ENCODE measurements at regions not wholly inside any gene's neighbourhood (a gene's known extent, or its start where the extent isn't known, plus 50 kb on each side); places are given as distances from the start of the nearest gene placed in this dataset.

DNA sequence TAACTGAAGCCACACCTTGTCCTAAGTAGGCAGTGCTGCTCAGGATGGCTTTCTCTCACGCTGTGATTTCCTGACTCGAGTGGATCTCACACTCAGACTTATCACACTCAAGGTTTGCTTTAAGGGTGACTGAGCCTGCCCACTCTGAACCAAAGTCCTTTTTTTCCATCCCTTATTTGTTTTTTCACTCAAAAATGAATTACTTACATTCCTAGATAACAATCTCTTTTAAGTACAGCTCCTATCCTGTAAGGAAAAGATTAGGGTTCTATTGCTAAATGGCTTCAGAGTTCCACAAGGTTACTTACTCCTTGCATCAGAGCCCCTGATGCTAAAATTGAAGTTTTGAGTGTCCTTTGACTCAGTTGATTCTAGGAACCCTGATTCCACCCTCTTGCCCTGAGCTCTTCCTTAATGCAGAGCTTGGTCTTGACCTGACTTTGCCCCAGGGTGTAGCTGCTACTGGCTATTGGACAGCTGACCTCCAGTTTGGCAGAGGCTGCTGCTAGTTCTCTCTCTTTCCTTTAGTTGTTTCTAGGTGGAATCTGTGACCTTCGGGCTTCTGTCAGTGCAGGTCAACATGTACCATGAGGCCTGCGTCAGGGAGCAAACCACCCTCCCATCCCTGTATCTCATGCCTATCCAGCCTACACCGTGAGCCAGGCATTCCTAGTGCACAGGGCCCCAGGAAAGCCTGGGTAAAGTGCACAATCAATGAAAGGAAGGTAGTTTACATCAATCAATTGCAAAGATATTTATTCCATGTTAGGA lies 80.1 kb upstream of the CD55 start:
- H3K4me1 ChIP-seq (replicated peaks; ENCODE audit: insufficient read depth), result peaks cover 48% of the 10 kb centered on the region
- H2AFZ ChIP-seq, result peak overlapping the region; percentile 55; the same call in 1 of the 2 replicates
- H3K4me2 ChIP-seq, result peak overlapping the region; percentile 68
- no peaks in the 10 kb centered on the region for H3K9me2 ChIP-seq (ENCODE audit: insufficient read depth)
- no peaks in the 10 kb centered on the region for H3K36me3 ChIP-seq (ENCODE audit: low read depth)
- H3K27ac ChIP-seq, result peak overlapping the region; percentile 98
- no peaks in the 10 kb centered on the region for H3K79me2 ChIP-seq (ENCODE audit: low read depth)
- intact Hi-C loops (cut with micrococcal nuclease; ENCODE audit: unreplicated experiment), result loop anchor here (1.0 to 2.0 kb wide), 4 partner anchors 36 to 80 kb away; partner anchors contain the start of gene CD55
- H4K20me1 ChIP-seq (ENCODE audit: insufficient read depth), result no peaks in the 10 kb centered on the region
- BruUV-seq (replicated peaks), result no TSS peak
- ChIA-PET CTCF (no interaction called here), POLR2A (ENCODE audit: unreplicated experiment) (interaction anchor here (0.6 to 1.3 kb wide), 4 partner anchors 57 to 620 kb away, joined by 3 to 8 read pairs (median 6); partner anchors contain the start of gene CD55)
- DNase-seq, result peak; percentile 44 to 88
- H3K9me3 ChIP-seq (ENCODE audit: insufficient read depth, low read depth), result peaks cover 10% of the 10 kb centered on the region; the same call in 1 of the 2 replicates
- no peak for TF ChIP-seq CTCF (conservative IDR thresholded peaks at IDR 0.05)
- TF ChIP-seq EZH2 (IDR thresholded peaks at IDR 0.05; ENCODE audit: low read depth), result no peak
- H3K4me3 ChIP-seq, result peak overlapping the region; percentile 23; the same call in 1 of the 2 replicates
- peaks cover 35% of the 10 kb centered on the region for H3F3A ChIP-seq (ENCODE audit: insufficient read depth, low read depth)
- H3K27me3 ChIP-seq (ENCODE audit: insufficient read depth, low read depth), result no peaks in the 10 kb centered on the region

- CTCF ChIA-PET, result no interaction called here
- POLR2A ChIA-PET (ENCODE audit: unreplicated experiment), result no interaction called here
- no peak overlapping the region for H2AFZ ChIP-seq
- H3K79me2 ChIP-seq (ENCODE audit: low read depth), result no peaks in the 10 kb centered on the region
- no peaks in the 10 kb centered on the region for H4K20me1 ChIP-seq (ENCODE audit: insufficient read depth)
- H3K4me1 ChIP-seq (replicated peaks; ENCODE audit: insufficient read depth), result peaks cover 48% of the 10 kb centered on the region
- intact Hi-C loops (cut with micrococcal nuclease; ENCODE audit: unreplicated experiment), result no loop called here
- no peak for TF ChIP-seq CTCF (conservative IDR thresholded peaks at IDR 0.05)
- H3K4me2 ChIP-seq, result no peak overlapping the region
- H3K36me3 ChIP-seq (ENCODE audit: low read depth), result no peaks in the 10 kb centered on the region
- BruUV-seq (replicated peaks), result no TSS peak
- H3K9me3 ChIP-seq (ENCODE audit: insufficient read depth, low read depth), result no peaks in the 10 kb centered on the region
- peaks cover 35% of the 10 kb centered on the region for H3F3A ChIP-seq (ENCODE audit: insufficient read depth, low read depth)
- no peak overlapping the region for H3K4me3 ChIP-seq
- peak in 1 of 2 experiments; percentile 34 for DNase-seq
- H3K27ac ChIP-seq, result no peak overlapping the region
- H3K9me2 ChIP-seq (ENCODE audit: insufficient read depth), result no peaks in the 10 kb centered on the region
- H3K27me3 ChIP-seq (ENCODE audit: insufficient read depth, low read depth), result no peaks in the 10 kb centered on the region
These were observed 77.8 kb upstream of the CD55 start for GRCh38 chr1:207243442-207244408.

DNA sequence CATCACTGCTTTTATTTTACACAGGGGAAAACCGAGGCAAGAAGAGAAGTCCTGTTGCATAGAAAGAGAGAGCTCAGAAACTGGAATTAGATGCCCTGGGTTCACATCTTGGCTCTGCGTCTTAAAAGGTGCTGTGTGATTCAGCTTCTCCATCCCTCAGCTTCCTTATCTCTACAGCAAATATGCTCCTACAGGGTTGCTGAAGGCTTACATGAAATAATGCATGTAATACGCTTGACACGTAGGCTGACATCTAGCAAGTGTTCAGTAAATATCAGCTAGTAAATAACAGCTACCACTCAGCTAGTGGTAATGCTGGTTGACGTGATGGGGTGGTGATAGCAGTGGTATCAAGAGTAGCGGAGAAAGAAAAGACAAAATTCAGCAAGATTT lies 77.1 kb upstream of the CD55 start:
- no TSS peak for BruUV-seq (replicated peaks)
- POLR2A ChIA-PET (ENCODE audit: unreplicated experiment), result interaction anchor here (0.5 kb wide), 1 partner anchor 77 kb away, joined by 3 read pairs; no protein-coding TSS in a partner anchor
- no peak overlapping the region for H3K4me2 ChIP-seq

More for the DNA sequence above, 77.1 kb upstream of the CD55 start:
- Histone ChIP-seq H3K9me2 (ENCODE audit: insufficient read depth) (no peaks in the 10 kb centered on the region), H3K9me3 (ENCODE audit: insufficient read depth, low read depth) (no peaks in the 10 kb centered on the region), H3F3A (ENCODE audit: insufficient read depth, low read depth) (peaks cover 34% of the 10 kb centered on the region), H2AFZ (no peak overlapping the region), H3K4me1 (replicated peaks; ENCODE audit: insufficient read depth) (peaks cover 46% of the 10 kb centered on the region), H3K79me2 (ENCODE audit: low read depth) (no peaks in the 10 kb centered on the region), H4K20me1 (ENCODE audit: insufficient read depth) (no peaks in the 10 kb centered on the region), H3K27ac (no peak overlapping the region), H3K27me3 (ENCODE audit: insufficient read depth, low read depth) (no peaks in the 10 kb centered on the region), H3K36me3 (ENCODE audit: low read depth) (no peaks in the 10 kb centered on the region), H3K4me3 (no peak overlapping the region)
- TF ChIP-seq CTCF (conservative IDR thresholded peaks at IDR 0.05), result no peak
- no peak for TF ChIP-seq EZH2 (IDR thresholded peaks at IDR 0.05; ENCODE audit: low read depth)
- CTCF ChIA-PET, result no interaction called here
- no peak for DNase-seq
- intact Hi-C loops (cut with micrococcal nuclease; ENCODE audit: unreplicated experiment), result no loop called here

All from PC-9 (cell line).